K562 (cell line): ENCODE measurements at regions not wholly inside any gene's neighbourhood (a gene's known extent, or its start where the extent isn't known, plus 50 kb on each side); places are given as distances from the start of the nearest gene placed in this dataset.

ENCODE experiments used
- BRF1 ChIP-seq: IDR thresholded peaks from 3 replicates; pipeline ENCODE4 v1.6.1; 2011; ENCODE audit warnings: borderline replicate concordance, mild to moderate bottlenecking; ENCODE audit not compliant: insufficient read length; ENCODE audit errors: extremely low read depth
- CTCF ChIP-seq, 3 experiments: IDR thresholded peaks in 2 of 3; conservative IDR thresholded peaks in 1 of 3; 2 replicates each; pipeline ENCODE4 v1.5.1; 2011 to 2012; ENCODE audit warnings: low read length in 3 of 3, mild to moderate bottlenecking in 3 of 3, control low read depth in 2 of 3, improper control_type of control experiment in 1 of 3, inconsistent platforms in 1 of 3, low read depth in 1 of 3, mixed read lengths in 1 of 3, moderate library complexity in 1 of 3; ENCODE audit not compliant: insufficient read depth in 2 of 3
- DNMT1 ChIP-seq: fragments of 450-650 bp; IDR thresholded peaks from 2 replicates; pipeline ENCODE4 v1.6.1; 2016; ENCODE audit warnings: antibody characterized with exemption, mild to moderate bottlenecking
- HMG20B ChIP-seq: fragments of 250-450 bp; sonication (Bioruptor Pico); IDR thresholded peaks from 2 replicates; pipeline ENCODE4 v1.5.0; 2021; ENCODE audit warnings: mild to moderate bottlenecking
- MAX ChIP-seq: sonication (generic); formaldehyde crosslinking; IDR thresholded peaks from 2 replicates; pipeline ENCODE4 v1.9.0; 2022; ENCODE audit warnings: mild to moderate bottlenecking, missing genetic modification reagents
- NONO ChIP-seq, 2 experiments: fragments of 200-400 bp in 1 of 2; fragments of 450-650 bp in 1 of 2; formaldehyde crosslinking in 1 of 2; IDR thresholded peaks; 2 replicates each; pipeline ENCODE4 v1.6.1; 2017; ENCODE audit warnings: low read depth in 2 of 2, mild to moderate bottlenecking in 2 of 2, moderate library complexity in 2 of 2, low read length in 1 of 2
- RERE ChIP-seq: sonication (generic); formaldehyde crosslinking; IDR thresholded peaks from 2 replicates; pipeline ENCODE4 v1.8.0; 2023; ENCODE audit warnings: missing genetic modification reagents, mild to moderate bottlenecking, borderline replicate concordance
- REST ChIP-seq, 2 experiments: fragments of 450-650 bp; formaldehyde crosslinking in 1 of 2; IDR thresholded peaks; 2 replicates each; pipeline versions ENCODE4 v1.4.0 to v1.6.1; 2014 to 2020; ENCODE audit warnings: mild to moderate bottlenecking in 2 of 2, borderline replicate concordance in 1 of 2, low read depth in 1 of 2
- SREBF2 ChIP-seq: sonication (generic); formaldehyde crosslinking; IDR thresholded peaks from 2 replicates; pipeline ENCODE4 v1.4.0; 2020; ENCODE audit warnings: mild to moderate bottlenecking, missing genetic modification reagents

GRCh38 chrX:68588602-68589371 is 58.7 kb upstream of the STARD8 start:
- TF ChIP-seq REST (IDR thresholded peaks at IDR 0.05; ENCODE audit: borderline replicate concordance), result peak; percentile 22; the same call in 1 of the 2 replicates
- TF ChIP-seq REST (CRISPR knock-in tag; IDR thresholded peaks at IDR 0.05; ENCODE audit: low read depth), result no peak
- no peak for TF ChIP-seq RERE (CRISPR knock-in tag)
- TF ChIP-seq BRF1, result no peak
- no peak for TF ChIP-seq HMG20B
- no peak for TF ChIP-seq CTCF (IDR thresholded peaks at IDR 0.05 in 2 of 3, conservative IDR thresholded peaks at IDR 0.05 in 1 of 3; ENCODE audit: insufficient read depth in 2 of 3, low read depth in 1 of 3, low read length in 3 of 3)
- no peak for TF ChIP-seq NONO (IDR thresholded peaks at IDR 0.05; ENCODE audit: low read depth in 2 of 2, low read length in 1 of 2)
- no peak for TF ChIP-seq SREBF2 (CRISPR knock-in tag)
- TF ChIP-seq DNMT1, result no peak
- no peak for TF ChIP-seq MAX (CRISPR knock-in tag)
